ENCODE measurements at regions not wholly inside any gene's neighbourhood (a gene's known extent, or its start where the extent isn't known, plus 50 kb on each side); places are given as distances from the start of the nearest gene placed in this dataset.
A peak's percentile ranks its signal among the peaks of the same experiment; 100 is the strongest.

DNA sequence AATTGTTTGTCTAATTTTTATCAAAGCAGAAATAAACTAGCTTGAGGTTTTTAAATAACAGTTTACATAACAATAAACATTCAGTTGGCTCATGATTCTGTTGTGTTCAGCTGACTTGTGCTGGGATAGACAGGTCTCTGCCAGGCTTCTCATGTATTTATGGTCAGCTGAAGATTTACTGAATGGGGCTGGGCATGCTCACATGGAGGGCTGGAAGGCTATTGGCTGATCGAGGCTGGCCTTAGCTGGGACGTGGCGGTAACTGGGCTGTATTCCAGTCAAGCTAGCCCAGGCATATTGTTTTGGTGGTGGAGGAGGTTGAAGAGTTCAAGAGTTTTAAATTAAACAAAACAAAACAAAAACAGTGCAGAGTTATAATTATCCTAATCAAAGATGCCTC, 251.0 kb upstream of the MTPN start:
- intact Hi-C loops (cut with DNase I) = no loop called here
- no peak for DNase-seq

DNA sequence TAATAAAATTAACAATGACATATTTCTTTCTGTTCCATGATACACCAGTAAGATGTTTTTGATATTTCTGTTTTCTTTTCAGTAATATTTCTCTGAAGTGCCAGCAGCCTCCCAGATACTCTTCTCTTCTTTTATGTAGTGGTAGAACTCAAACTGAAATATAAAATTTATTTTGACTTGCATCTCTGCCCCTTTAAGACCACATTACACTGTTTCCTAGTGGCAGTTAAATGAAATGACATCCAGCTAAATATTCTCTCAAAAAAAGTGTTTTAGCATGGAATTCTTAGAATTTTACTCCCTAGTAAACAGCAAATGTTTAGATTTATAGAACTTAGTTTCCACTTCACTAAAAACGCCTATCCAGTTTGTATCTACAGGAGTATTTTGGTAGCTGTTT, 237.2 kb upstream of the MTPN start:
- intact Hi-C loops (cut with DNase I) = no loop called here
- DNase-seq = no peak

DNA sequence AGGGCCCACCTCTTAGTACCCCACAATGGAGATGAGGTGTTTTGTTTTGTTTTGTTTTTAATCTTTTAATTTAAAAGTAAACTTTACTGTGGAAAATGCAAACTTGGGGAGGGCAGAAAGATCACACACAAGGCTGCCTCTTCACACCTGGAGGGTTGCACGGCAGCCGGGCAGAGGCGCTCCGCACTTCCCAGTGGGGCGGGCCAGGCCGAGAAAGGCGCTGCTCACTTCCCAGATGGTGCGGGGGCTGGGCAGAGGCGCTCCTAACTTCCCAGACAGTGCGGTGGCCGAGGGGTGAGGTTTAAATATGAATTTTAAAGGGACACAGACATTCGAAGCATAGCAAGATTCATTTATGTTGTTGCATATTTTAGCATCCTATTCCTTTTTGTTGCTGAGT, 235.9 kb upstream of the MTPN start:
- no peak for DNase-seq
- intact Hi-C loops (cut with DNase I) = no loop called here

DNA sequence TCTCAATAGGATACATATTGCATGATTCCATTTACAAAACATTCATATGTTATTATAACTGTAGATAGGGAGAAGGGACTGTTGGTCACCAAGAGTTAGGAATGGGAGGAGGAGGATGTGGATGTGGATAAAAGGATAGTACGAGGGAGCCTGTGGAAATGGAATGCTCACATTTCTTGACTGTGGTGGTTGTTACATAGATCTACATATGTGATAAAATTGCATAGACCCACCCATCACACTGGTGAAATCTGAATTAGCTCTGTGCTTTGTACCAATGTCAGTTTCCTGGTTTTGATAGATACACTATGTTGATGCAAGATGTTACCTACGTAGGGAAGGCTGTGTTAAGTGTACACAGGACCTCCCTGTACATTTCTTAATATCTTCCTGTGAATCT, 233.5 kb upstream of the MTPN start:
- no peak for DNase-seq
- intact Hi-C loops (cut with DNase I) = no loop called here

DNA sequence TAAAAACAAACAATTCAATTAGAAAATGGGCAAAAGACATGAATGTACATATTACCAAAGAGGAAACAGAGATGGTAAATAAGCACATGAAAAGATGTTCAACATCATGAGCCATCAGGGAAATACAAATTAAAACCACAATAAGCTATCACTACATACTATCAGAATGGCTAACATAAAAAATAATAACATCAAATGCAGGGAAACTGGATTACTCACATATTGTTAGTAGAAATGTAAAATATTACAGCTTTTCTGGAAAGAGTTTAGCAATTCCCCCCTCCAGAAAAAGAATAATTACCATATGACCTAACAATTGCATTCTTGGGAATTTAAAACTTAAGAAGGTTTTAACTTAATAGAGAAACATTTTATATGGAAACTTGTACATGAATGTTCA, 232.9 kb upstream of the MTPN start:
- intact Hi-C loops (cut with DNase I) = no loop called here
- no peak for DNase-seq

DNA sequence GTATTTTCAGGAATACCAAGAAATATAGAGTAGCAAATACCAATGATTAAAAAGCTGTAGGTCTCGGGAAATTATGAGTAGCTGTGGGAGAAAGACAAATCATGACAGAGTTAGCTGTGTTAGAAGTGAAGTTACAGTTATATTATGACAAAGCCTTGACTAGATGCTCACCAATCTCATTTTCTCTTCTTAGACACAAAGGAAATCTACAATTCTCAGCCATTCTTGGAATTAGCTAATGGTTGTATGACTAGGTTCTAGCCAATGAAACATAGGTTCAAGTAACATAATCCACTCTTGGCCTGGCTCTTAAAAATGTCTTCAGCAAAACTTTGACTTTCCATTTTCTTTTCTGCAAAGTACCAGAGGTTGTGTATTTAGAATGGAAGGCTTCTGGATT, 228.8 kb upstream of the MTPN start:
- no peak for DNase-seq
- intact Hi-C loops (cut with DNase I) = no loop called here

DNA sequence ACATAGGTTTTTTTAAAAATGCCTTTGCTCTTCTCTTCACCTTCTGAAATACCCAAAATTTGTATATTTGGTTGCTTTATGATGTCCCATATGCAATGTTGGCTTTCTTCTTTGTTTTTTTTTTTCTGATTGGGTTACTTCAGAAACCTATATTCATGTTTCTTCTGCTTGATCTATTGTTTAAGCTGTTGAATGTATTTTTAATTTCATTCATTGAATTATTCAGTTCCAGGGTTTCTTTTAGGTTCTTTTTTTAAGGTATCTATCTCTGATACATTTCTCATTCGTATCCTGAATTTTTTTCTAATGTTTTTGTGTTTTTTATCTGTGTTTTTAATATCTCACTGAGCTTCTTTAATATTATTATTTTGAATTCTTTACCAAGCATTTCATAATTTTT, 221.0 kb upstream of the MTPN start:
- DNase-seq = no peak
- intact Hi-C loops (cut with DNase I) = no loop called here

DNA sequence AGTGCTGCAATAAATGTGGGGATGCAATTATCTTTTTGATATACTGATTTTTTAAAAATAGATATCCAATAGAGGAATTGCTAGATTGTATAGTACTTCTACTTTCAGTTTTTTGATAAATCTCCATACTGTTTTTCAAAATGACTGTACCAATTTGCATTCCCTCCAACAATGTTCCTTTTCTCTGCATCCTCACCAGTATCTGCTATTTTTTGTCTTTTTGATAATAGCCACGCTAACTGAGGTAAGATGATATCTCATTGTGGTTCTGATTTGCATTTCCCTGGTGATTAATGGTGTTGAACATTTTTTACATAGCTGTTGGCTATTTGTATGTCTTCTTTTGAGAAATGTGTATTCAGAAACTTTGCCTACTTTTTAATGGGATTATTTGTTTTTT, 217.7 kb upstream of the MTPN start:
- intact Hi-C loops (cut with DNase I) = no loop called here
- DNase-seq = no peak

DNA sequence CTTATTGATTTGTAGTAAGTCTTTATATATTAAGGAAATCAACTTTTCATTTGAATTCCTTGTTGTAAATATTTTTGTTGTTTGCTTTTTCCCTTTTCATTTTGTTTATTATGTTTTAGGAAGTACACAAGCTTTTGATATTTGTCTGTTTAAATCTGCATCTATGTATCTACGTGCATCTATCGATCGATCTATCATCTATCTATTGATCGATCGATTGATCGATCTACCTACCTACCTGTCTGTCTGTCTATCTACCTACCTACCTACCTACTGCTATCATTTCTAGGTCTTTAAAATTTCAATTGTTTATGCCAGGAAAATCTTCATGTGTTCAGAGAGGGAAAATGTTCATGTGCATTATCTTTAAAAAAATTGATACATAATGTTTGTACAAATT, 216.8 kb upstream of the MTPN start:
- intact Hi-C loops (cut with DNase I) = no loop called here
- DNase-seq = no peak

DNA sequence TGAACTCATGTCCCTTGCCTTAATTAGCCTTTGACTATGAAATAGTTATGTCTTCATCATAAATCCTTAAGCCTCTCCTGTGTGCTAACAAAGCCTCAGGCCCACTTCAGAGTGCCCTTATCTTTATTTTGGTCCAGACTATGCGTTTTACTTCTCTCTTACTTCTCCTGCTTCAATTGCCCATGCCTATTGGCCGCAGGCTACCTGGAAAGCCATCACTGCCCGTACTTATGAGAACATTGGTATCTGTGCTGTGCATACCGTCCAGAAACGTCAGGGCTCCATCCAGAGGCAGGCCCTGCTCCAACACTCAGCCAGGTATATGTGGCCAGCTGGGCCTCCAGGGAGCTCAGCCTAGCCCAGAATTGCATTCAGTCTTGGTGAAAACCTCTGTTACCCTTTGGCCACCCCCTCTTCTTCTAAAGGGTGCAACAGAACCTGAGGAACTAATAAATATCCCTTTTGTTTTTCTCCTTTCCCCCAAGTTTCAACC, 212.4 kb upstream of the MTPN start:
- intact Hi-C loops (cut with DNase I) = no loop called here
- DNase-seq = no peak

DNA sequence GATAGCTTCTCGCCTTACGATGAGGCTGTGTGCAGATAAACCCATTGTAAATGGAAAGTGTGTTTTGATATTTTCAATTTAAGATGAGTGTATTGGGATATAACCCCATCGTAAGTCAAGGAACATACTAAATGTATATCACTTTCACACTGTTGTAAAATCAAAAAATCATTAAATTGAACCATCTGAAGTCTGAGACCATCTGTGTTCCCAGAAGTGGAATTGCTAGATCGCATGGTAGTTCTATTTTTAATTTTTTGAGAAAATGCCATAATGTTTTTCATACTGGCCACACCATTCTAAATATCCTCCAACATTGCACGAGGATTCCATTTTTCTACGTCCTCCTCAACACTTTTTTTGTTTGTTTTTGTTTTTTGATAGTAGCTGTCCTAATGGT, 209.1 kb upstream of the MTPN start:
- no peak for DNase-seq
- intact Hi-C loops (cut with DNase I) = no loop called here

DNA sequence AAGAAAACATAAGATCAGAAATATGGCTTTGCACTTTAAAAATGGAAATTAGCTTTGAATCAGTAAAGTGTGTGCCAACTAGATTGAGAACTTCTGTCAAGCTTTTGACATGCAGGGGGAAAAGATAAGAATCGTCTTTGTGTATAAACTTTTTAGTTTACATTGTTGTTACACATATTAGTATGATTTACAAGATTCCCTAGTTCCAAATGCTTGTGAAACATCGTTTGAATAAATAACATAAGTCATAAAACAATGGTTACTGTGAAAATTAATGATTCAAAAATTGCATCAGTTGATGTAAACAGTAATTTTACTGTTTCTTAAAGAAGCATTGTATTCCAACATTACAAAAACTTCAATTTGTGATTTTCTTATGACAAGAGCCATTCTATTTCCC, 207.6 kb upstream of the MTPN start:
- DNase-seq = no peak
- intact Hi-C loops (cut with DNase I) = no loop called here

DNA sequence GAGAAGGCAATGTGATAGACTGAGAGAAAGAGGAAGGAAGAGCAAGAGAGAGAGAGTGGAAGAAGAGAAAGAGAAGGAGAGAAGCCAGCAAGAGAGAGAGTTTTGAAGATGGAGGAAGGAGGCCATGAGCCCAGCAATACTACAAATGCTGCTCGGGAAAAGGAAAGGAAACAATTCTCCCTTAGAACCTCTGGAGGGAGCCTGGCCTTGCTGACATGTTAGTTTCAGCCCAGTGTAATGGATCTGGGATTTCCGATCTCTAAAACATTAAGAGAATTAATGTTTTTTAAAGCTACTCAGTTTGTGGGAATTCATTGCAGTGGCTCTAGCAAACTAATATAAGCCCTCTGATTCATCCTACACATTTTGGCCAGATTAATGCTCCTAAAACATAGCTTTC, 206.8 kb upstream of the MTPN start:
- intact Hi-C loops (cut with DNase I) = no loop called here

DNA sequence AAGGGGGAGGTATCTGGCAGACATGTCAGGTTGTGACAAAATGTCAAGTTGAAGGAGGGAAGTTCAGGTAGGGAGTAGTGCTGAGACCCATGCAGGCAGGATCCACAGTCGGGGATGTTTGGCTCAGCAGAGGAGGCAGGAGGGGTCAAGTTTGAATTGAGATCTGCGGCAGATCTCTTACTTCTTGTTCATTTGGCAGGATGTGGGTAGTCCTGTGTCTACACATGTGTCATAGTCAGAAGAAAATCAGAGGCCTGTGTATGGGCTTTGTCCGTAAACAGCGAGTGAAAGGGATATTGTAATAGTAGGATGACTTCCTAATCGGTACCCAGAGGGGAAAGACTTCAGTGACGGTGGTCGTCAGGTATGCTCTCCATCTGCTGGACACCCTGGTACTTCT, 203.8 kb upstream of the MTPN start:
- intact Hi-C loops (cut with DNase I) = no loop called here
- no peak for DNase-seq

More for the DNA sequence above, 206.8 kb upstream of the MTPN start:
- DNase-seq = peak in 4 of 42 donors; percentile 2 to 16 (median 9)

DNA sequence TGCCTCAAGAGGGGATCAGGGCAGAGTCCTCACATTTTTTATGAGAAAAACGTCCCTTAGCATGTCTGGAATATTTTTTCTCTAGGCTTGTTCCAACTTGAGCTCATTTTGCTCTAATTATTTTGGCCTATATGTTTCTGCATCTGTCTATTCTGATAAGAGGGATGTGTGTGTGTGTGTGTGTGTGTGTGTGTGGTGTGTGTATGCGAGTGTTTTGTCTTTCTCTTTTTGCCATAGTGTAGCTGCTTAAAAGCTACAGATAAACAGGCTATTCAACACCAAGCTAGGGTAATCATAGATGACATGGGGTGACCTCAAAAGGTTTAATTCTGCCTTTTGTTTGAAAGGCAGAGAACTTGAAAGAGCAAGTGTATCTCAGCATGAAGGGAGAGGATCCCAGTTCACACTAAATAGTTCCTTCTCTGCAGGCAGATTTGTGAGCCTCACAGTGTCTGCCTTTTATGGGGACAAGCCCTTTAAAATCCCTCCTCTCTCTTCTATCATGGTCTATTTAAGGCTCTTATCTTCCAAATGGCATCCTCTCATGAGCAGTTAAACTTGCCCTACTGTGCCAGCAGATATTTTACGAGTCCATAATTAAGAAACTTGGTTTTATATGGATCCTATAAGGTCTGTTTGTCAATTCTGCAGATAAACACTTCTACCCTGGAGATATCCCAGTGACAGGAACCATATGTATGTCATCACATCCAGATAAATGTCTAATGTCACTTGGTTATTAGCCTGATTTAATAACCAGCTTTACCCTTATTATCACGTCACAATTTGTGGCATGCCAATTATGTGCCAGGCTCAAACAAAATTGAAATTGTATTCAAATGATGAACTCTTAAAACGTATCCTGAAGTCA, 202.9 kb upstream of the MTPN start:
- no peak for DNase-seq
- intact Hi-C loops (cut with DNase I) = no loop called here

DNA sequence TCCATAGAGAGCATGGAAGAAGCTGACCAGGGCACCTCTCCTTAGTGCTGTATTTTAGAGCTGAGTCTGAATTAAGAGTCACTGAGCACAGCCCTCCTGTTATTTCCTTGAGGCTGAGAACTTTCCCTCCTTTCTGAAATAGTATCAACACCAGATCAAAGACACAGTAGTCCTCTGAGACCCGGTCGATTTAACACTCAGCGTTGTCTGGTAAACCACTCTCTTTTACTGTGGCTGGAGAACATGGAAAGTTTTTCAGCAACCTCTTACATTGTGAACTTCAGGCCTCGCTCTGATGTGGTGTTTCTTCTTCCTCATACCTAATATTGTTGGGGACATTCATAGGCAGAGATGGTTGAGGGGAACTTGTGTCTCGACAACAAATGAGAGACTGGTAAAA, 202.0 kb upstream of the MTPN start:
- intact Hi-C loops (cut with DNase I) = no loop called here
- no peak for DNase-seq

DNA sequence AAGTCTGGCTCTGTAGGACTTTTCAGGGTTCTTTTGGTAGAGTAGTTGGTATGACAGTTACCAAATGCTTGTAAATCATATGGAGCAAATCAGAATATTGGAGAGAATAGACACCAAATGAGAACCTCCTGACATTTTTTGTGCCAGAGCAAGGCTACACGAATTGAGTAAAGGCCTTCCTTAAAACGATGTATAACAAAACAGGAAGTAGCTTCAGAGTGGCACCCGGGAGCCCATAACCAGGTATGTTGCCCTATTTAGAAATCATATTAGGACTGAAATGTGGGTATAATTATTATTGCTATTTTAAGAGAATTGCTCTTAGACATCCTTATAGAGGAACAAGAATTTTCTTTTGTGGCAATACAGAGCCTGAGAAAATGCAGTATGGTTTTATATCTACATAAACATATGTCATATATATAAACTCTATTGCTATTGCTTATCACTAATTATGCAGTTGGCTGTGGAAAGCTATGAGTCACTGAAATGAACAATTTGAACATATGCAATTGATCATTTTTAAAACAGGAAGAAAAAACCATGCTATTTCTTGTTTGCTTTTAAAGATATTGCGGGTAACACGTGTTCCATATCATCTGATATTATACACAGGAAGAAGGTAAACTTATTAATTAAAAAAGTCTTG, 197.4 kb upstream of the MTPN start:
- intact Hi-C loops (cut with DNase I) = no loop called here

DNA sequence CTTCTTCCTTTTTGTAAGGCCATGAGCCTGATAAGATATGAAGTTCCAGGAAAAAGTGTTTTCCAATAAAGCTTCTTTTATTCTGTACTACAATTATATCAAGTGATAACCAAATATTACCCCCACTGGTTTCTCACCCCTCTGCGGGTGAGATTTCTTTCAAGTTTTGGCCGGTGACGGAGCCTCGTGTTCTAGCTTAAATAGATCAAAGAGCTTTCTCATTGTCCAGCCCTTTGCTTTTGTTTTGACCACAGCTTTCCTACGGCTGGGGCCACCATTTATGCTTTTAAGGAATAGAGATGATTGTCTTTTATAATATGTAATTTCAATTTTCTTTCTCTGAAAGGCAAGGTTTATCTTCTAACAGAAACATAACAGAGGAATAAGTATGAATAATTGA, 196.7 kb upstream of the MTPN start:
- no peak for DNase-seq
- intact Hi-C loops (cut with DNase I) = no loop called here

More for the DNA sequence above, 197.4 kb upstream of the MTPN start:
- DNase-seq = no peak

DNA sequence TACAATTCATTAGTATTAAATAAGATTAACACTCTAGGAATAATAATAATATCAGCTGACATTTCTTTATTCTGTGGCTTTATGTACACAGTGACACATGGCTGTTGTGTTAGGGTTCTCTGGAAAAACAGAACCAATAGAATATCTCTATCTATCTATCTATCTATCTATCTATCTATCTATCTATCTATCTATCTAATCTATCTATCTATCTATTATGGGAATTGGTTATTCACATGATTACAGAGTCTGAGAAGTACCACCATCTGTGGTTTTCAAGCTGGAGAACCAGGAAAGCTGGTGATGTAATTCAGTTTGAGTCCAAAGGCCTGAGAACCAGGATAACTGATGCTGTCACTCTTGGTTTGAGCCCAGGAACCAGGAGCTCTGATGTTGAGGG, 194.1 kb upstream of the MTPN start:
- no peak for DNase-seq
- intact Hi-C loops (cut with DNase I) = no loop called here

DNA sequence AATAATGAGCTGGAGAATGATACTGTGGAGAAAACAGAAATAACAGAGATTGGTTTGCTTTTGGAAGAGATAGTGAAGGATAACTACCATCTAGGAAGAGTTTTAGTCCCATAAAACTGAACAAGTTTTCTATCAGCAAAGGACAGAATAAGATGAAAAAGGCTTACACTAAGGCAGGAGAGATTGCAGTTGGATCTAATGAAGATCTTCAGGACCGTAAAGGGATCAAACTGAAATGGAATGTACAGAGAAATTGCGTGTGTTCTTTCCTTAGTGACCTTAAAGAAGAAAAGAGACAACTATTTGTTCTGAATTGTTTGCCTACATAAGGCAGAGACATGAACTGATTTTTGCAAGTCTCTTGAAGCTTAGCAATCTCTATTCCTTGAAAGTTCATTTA, 191.7 kb upstream of the MTPN start:
- no peak for DNase-seq
- intact Hi-C loops (cut with DNase I) = no loop called here

DNA sequence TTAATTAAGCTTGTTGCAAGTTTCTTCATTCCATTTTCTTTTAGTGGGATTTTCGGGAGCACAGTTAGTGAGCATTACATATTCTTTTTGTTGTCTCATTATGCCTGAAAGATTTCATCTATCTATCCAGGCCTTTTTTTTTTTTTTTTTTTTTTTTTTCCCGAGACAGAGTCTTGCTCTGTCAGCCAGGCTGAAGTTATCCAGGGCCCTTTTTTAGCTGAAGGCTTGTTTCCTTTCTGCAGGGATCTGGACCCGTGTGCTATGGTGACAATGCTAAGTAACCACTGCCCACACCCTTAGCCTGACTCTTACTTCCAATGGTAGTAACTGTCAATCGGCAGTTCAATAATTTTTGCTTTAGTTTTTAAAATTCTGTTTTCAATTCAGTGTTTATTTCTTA, 190.8 kb upstream of the MTPN start:
- intact Hi-C loops (cut with DNase I) = no loop called here
- DNase-seq = no peak

Data from head of caudate nucleus (tissue), 42 donors.